NCI-H2107 treated with DMSO at 0.1 percent for 48 hours (cell line): ENCODE measurements at regions not wholly inside any gene's neighbourhood (a gene's known extent, or its start where the extent isn't known, plus 50 kb on each side); places are given as distances from the start of the nearest gene placed in this dataset.
"Not testable (repeated sequence)": the region's sequence is repeated elsewhere in the genome, so short reads cannot be mapped to it uniquely, and the experiment has no call there.

Source experiments
- DNase-seq: peaks from one replicate; lab custom pipeline; 2025; ENCODE audit not compliant: unreplicated experiment; lab: John Stamatoyannopoulos, UW

DNA sequence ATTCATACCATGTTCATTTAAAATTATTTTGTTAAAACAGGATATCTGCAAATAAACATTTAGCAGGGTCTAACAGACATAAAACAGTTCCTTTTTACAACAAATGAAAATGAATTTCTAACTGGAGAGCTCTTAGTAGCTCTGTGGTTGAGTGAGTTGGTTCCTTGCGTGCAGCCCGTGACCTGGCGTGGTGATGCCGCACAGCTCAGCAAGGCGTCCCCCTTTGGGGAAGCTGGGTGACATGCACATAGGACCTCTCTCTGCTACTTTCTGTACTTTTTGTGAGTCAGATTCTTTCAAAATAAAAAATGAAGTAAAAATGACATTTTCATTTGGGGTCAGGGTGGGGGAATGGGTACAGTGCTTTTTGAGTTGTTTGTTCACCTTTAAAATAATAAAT lies 75.9 kb downstream of the NPIPB11 start:
- DNase-seq = not testable (repeated sequence)

- DNase-seq = not testable (repeated sequence)
These were observed 78.0 kb downstream of the NPIPB11 start for GRCh38 chr16:29328528-29328927.

GRCh38 chr16:29327631-29328408 lies 78.7 kb downstream of the NPIPB11 start:
- not testable (repeated sequence) for DNase-seq

GRCh38 chr16:29326164-29327125 lies 80.1 kb downstream of the NPIPB11 start:
- not testable (repeated sequence) for DNase-seq

DNA sequence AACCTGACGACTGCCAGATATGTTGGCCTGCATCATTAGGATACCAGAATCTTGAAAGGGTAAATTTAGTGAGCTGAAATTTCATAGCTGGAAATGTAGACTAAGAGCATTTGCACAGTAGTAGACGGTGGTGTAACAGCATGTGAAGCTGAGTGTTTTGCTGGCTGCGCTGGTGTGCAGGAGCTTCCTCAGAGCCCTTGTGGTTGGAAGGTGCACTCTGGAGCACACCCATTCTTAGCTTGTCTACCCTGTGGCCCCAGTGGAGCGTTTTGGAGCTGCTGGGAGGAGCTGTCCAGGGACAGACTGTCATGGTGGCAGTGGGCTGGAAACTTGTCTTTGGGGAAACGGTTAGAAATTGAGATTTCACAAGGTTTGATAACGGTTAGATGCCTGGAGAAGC lies 82.8 kb downstream of the NPIPB11 start:
- DNase-seq = not testable (repeated sequence)

DNA sequence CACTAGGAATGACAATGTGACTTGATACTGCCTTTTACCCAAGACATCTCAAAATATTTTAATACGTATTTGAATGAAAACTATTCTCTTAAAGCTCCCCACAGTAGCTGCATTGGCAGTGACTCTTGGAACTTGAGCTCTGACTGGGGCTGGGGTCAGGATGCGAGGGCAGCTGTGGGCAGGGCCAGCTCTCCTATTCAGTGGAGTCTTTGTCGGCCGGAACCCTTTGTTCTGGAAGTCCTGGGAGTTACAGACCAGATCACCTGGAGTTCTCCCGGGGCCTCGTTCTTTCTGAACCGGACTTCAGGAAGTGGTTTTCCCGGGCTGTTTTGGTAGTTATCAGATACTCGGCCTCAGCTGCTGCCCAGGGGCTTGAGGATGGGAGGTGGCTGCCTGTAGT lies 84.9 kb downstream of the NPIPB11 start:
- no peak for DNase-seq

- no peak for DNase-seq
These were observed 85.5 kb downstream of the NPIPB11 start for GRCh38 chr16:29321000-29321393.

DNA sequence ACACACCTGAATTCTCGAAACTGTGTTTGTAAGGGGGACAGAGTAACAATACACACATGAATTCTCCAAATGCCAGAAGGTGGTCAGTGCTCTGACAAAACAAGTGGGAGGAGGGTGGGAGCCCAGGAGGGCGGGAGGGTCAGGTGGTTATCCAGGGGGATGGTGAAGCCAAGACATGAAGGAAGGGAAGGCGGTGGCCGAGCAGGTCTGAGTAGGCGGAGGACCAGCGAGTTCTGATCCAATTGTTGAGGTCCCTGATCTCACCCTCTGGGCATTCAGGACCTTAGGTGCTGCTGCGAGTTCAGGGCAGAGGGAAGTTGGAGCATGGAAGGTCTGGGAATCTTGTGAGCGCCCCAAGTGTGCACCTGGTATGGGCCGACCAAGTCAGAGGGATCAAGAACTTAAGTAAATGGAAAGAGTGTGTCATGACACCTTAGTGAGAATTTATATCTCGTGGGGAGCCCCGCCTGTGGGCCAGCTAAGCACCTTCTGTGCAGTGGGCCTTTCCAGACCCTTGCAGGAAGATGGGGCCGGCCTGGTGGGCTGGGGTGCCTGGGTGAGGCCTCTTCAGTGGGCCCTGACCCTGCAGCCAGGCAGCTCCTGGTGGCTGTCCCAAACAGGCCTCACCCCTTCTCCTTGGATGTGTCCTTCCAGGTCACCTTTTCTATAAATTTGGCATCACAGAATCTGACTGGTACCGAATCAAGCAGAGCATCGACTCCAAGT lies 86.1 kb downstream of the NPIPB11 start:
- no peak for DNase-seq

- no peak for DNase-seq
These were observed 86.8 kb downstream of the NPIPB11 start for GRCh38 chr16:29319726-29320125.

GRCh38 chr16:29318561-29318968 lies 87.9 kb downstream of the NPIPB11 start:
- not testable (repeated sequence) for DNase-seq

DNA sequence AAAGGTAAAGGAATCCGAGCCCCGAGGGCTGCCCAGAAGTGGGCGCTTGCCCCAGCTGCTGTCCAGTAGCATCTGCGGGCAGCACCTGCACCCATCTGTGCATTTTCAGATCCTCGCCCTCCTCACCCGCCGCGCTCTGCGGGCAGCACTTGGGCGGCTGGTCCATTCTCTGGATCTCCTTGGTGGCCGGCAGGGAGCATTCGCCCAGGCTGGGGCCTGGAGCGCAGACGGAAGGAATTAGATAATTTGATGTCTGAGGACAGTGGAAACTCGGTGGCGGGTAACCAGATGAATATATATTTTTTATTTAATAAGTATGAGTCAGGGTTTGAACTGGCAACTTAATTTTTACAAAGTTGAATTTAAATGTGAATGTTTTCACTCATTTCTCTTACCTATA lies 88.5 kb downstream of the NPIPB11 start:
- DNase-seq = no peak

DNA sequence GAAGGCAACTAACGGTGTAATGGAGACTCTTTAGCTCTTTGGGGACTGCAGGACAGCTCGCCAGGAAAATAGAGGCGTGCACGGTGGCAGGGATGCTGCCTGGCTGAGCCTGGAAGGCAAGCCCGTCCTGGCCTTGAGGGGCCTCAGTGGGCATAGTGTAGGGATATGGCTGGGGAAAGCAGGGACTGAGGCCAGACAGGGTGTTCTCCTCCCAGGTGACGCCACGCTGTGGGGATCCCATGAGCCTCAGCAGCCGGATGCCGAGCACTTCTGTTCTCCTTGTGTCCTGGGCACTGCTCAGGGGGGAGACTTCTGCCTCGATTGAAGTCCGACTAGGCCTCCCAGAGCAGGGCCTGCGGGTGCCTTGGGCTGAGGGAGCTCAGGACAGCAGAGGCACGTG lies 89.2 kb downstream of the NPIPB11 start:
- DNase-seq = no peak

DNA sequence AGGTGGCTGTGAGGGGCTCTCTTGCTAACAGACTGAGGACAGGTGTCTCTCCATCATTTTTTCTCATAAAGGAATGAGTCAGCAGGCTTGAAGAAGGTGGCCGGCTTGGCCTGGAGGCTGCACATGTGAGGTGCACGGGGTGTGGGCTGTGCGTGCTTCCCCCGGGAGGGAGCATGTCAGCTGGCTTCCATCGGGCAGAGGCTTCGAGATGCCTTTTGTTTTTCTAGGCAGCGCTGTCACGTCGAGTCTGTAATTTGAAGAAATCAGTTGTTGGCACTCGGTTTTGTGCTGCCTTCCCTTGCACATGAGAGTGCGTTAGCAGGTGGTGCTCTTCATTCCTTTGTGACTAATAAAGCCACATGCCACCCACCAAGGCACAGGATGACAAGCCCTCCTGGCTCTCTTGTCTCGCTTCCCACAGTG lies 89.7 kb downstream of the NPIPB11 start:
- DNase-seq = peak; percentile 29

DNA sequence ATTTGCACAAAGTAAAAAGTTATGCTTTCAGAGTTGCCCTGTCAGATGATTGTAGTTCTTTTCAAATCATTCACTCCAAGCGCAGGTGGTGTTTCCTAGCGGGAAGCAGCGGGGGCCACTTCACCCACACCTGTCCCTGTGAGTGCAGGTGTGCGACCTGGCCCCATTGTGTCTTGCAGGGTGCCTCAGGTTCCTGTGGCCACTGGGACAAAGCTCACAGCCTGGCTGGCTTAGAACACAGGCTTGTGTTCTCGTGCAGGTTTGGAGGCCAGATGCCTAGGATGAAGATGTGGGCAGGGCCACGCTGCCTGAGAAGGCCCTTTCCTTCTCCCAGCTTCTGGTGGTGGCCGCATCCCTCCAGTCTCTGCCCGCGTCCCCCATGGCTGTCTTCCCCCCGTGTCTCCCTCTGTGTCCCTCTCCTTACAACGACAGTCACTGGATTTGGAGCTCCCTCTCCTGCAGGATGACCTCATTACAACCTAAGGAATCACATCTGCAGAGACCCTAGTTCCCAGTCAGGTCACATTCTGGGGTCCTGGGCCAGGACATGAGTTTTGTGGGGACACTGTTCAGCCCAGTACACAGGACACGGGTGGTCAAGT lies 90.5 kb downstream of the NPIPB11 start:
- peak; percentile 81 for DNase-seq

GRCh38 chr16:29315046-29315445 lies 91.5 kb downstream of the NPIPB11 start:
- no peak for DNase-seq

DNA sequence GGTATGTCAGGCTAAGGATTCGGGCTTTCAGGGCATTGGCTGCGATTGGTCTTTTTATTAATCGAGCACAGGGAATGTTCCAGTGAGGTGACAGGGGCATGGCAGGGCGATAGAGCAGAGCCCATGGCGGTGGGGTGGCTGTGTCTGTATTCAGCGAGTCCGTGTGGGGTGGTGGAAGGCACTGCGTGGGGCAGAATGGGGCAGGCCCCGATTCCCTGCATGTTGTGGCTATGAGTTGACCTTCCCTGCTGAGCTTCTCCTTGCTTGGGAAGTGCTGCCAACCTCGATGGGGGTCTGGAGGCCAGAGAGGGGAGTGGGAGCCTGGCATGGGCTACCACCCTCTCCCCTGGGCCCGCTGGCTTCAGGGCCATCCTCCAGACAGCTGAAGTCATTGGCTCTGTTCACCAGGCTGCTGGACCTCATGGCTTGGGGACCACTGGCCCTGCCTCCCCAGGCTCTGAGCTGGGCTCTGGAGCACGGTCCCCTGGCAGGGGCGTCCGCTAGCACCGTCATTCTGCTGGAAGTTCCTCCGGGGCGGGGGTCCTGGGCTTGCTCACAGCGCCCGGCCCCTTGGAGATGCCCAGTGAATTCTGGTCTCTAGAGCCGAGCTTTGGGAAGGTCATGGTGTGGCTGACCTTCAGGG lies 92.1 kb downstream of the NPIPB11 start:
- no peak for DNase-seq

GRCh38 chr16:29313559-29314048 lies 92.9 kb downstream of the NPIPB11 start:
- DNase-seq = peak; percentile 57

- peak; percentile 57 for DNase-seq
These were observed 93.5 kb downstream of the NPIPB11 start for GRCh38 chr16:29312835-29313558.

DNA sequence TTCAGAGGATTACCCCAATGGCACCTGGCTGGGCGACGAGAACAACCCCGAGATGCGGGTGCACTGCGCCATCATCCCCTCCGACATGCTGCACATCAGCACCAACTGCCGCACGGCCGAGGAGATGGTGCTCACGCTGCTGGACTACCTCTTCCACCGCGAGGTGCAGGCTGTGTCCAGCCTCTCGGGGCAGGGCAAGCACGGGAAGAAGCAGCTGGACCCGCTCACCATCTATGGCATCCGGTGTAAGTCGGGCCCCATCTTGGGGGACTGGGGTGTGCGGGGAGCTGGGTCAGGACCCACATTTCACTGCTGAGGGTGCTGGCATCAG lies 94.2 kb downstream of the NPIPB11 start:
- not testable (repeated sequence) for DNase-seq
